ENCODE measurements at regions not wholly inside any gene's neighbourhood (a gene's known extent, or its start where the extent isn't known, plus 50 kb on each side); places are given as distances from the start of the nearest gene placed in this dataset.
"Not testable (repeated sequence)": the region's sequence is repeated elsewhere in the genome, so short reads cannot be mapped to it uniquely, and the experiment has no call there.

- ATAC-seq (no peak), DNase-seq (ENCODE audit: low spot score) (no peak)
- intact Hi-C loops (cut with DNase I) = no loop called here
Observed at GRCh38 chr2:58376592-58376991, 135.5 kb upstream of the FANCL start.

GRCh38 chr2:58369594-58369993, 128.5 kb upstream of the FANCL start:
- intact Hi-C loops (cut with DNase I) = no loop called here
- DNase-seq (ENCODE audit: low spot score) (no peak), ATAC-seq (no peak)

DNA sequence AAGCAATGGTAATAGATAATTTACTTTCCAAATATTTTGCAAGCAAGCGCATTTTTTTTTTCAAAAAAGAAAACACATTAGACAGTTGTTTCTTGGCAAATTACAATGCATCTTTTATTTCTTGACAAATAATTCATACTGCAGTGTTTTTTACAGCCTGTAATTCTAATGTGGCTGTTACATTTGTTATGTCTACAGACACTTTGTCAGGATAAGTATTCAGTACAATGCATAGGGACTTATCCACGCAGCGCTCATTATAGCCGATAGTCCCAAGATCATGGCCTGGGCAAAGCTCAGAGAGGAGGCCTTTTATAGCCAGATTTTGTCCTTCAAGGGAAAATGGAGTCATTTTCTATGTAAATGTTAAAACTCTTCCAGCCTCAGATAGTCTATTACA, 123.0 kb upstream of the FANCL start:
- DNase-seq (ENCODE audit: low spot score) = no peak
- intact Hi-C loops (cut with DNase I) = no loop called here

GRCh38 chr2:58358026-58358425, 116.9 kb upstream of the FANCL start:
- intact Hi-C loops (cut with DNase I) = no loop called here
- DNase-seq (ENCODE audit: low spot score) (no peak), ATAC-seq (no peak)

More for the DNA sequence above, 123.0 kb upstream of the FANCL start:
- ATAC-seq = no peak

- intact Hi-C loops (cut with DNase I) = no loop called here
- DNase-seq (ENCODE audit: low spot score) = no peak
- no peak for ATAC-seq
Observed at GRCh38 chr2:58357521-58357920, 116.4 kb upstream of the FANCL start.

DNA sequence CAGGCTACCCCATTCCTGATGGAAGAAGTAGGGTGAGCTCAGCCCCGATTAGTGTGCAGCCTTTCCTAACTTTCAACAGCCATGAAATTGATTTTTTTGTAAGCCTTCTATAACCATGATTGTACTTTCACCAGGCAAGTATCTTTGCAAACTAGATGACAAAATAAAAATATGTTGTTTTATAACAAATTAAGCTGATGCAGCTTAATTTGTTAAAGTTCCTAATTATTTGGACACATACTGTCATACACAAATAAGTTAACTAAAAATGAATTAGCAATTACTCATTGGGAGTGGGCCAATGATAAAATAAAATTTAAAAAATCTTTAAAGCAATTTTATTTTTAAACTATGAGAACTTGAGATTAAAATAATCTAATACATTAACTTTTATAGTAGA, 113.1 kb upstream of the FANCL start:
- no peak for ATAC-seq
- intact Hi-C loops (cut with DNase I) = no loop called here
- no peak for DNase-seq (ENCODE audit: low spot score)

DNA sequence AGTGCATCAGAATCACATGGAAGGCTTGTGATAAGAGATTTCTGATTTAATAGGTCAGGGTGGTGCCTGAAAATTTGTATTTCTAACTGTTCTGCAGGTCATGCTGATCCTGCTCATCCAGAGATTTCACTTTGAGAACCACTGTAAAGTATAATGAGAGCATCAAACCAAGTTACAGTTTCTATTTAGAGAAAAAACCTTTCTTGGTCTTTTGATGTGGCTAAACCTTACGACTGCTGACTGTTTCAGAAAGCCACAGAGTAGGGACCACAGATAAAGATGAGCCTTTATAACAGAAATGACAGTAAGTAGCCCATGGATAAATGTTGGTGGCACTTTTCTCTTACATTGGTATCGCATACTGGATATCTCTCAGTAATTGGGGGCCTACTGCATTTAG, 109.4 kb upstream of the FANCL start:
- intact Hi-C loops (cut with DNase I) = no loop called here
- no peak for ATAC-seq
- DNase-seq (ENCODE audit: low spot score) = no peak

DNA sequence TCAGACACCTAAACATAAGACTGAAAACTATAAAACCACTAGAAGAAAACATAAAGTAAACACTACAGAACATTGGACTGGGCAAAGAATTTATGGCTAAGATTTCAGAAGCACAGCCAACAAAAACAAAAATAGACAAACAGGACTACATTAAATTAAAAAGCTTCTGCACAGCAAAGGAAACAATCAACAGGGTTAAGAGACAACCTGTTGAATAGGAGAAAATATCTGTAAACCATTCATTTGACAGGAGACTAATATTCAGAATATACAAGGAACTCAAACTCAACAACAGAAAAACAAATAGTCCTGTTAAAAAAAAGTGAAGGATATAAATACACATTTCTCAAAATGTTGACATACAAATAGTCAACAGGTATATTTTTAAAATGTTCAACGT, 106.7 kb upstream of the FANCL start:
- intact Hi-C loops (cut with DNase I) = no loop called here

DNA sequence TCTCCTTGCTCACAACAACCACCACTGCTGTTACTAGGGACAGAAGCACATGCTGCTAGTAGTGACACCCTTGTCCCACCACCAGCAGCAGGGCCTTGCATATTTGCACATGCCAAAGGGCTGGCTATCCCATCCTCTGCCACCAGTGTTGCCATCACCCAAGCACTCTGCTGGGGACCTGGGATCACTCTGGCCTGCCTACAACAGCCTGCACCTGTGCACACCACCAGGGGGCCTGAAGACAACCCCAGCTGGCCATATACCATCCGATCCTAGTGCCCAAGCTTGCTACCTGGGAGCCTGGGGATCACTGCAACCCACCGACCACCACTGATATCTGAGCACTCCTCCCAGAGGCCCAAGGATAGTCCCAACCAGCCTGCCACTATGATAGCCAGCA, 99.9 kb upstream of the FANCL start:
- no peak for DNase-seq (ENCODE audit: low spot score)
- intact Hi-C loops (cut with DNase I) = no loop called here
- no peak for ATAC-seq

More for the DNA sequence above, 106.7 kb upstream of the FANCL start:
- DNase-seq (ENCODE audit: low spot score) = no peak
- ATAC-seq = no peak

DNA sequence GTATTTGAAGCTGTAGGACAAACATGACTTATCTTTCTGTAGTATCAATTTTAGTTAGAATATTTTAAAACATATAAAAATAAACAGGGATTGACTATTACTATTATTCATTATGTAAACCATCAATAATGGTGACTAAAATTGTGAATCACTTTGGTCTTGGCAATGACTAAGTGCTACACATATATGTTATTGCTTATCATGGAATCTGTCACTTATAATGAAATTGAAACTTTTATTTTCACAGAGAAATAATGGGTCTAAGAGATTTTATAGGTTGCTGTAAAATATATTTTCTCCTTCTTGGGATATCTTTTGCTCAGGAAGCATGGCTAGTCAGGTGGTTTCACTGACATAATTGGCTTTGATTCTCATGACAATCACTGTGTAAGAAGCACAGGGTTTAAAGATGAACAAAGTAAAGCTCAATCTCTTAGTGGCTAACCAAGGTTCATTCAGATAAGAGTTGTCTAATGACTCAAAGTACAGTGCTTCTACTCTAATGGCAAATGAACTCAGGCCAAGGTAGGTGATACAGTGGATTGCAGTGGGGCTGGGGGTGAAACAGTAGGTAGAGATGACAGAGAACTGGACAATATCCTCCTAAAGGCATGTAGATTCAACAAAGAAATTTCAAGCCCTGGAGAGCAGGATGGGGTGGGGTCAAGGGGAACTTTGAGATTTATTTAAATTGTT, 98.6 kb upstream of the FANCL start:
- intact Hi-C loops (cut with DNase I) = no loop called here
- ATAC-seq = no peak
- DNase-seq (ENCODE audit: low spot score) = no peak

- DNase-seq (ENCODE audit: low spot score) (no peak), ATAC-seq (no peak)
- intact Hi-C loops (cut with DNase I) = no loop called here
Observed at GRCh38 chr2:58336416-58336815, 95.3 kb upstream of the FANCL start.

DNA sequence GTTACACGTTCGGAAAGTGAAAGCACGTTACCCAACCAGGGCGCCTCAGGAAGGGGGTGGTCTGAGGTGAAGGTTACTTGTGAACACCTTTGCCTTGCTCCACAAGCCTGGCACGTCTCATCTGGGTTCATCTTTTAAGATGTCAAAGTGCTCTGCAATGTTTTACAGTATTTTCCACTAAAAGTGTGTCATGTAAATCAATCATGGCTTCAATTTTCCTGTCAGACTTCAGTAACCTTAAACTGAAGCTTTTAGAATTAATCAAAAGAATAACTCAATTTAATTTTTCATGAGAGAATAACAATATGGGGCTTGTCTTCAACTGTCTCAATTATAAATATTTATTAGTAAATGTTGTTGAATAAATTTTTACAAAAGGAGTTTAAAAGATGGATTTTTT, 93.3 kb upstream of the FANCL start:
- no peak for ATAC-seq
- DNase-seq (ENCODE audit: low spot score) = no peak
- intact Hi-C loops (cut with DNase I) = no loop called here

DNA sequence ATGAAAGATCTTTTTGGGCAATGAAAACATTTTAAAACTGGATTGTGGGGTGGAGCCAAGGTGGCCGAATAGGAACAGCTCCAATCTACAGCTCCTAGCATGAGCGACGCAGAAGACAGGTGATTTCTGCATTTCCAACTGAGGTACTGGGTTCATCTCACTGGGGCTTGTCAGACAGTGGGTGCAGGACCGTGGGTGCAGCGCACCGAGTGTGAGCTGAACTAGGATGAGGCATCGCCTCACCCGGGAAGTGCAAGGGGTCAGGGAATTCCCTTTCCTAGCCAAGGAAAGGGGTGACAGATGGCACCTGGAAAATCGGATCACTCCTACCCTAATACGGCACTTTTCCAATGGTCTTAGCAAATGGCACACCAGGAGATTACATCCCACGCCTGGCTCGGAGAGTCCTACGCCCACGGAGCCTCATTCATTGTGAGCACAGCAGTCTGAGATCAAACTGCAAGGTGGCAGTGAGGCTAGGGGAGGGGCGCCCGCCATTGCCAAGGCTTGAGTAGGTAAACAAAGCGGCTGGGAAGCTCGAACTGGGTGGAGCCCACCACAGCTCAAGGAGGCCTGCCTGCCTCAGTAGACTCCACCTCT, 84.3 kb upstream of the FANCL start:
- ATAC-seq; intact Hi-C loops (cut with DNase I); DNase-seq (ENCODE audit: low spot score): not testable (repeated sequence)

DNA sequence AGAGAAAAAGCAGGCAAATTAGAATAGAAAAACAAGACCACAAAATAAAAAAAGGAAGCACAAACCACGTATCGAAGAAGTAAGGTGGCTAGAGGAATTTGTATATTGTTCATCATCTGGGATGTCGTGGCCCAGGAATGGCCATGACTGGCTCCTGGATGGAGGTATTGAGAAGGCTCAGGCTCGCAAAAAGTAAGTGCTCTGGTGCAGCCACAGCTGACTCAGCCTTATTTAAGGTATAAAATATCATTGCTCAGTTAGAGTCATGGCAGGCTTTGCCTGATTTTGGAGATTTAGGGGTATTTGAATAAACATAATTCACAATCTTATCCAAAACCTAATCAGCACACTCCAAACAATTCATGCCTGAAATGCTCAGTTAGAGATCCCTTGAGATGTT, 78.4 kb upstream of the FANCL start:
- DNase-seq (ENCODE audit: low spot score) = no peak
- intact Hi-C loops (cut with DNase I) = no loop called here
- ATAC-seq = no peak

GRCh38 chr2:58318949-58319348, 77.8 kb upstream of the FANCL start:
- intact Hi-C loops (cut with DNase I); DNase-seq (ENCODE audit: low spot score); ATAC-seq: not testable (repeated sequence)

DNA sequence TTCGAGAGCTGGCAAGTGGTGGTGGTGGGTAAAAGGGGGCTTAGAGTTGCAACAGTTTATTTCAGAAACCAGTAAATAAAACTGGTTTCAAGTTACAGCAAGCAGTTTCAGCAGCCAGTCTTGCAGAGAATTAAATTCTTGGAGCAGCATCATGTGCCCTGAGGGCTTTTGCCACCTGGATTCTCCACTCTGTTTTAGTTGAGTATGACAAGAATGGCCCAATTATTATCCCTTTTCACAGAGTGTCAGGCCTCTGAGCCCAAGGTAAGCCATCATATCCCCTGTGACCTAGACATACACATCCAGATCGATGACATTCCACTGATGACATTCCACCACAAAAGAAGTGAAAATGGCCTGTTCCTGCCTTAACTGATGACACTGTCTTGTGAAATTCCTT, 72.8 kb upstream of the FANCL start:
- DNase-seq (ENCODE audit: low spot score) = no peak
- intact Hi-C loops (cut with DNase I) = no loop called here
- ATAC-seq = no peak

GRCh38 chr2:58308435-58308834, 67.3 kb upstream of the FANCL start:
- intact Hi-C loops (cut with DNase I) = no loop called here
- no peak for ATAC-seq
- no peak for DNase-seq (ENCODE audit: low spot score)

DNA sequence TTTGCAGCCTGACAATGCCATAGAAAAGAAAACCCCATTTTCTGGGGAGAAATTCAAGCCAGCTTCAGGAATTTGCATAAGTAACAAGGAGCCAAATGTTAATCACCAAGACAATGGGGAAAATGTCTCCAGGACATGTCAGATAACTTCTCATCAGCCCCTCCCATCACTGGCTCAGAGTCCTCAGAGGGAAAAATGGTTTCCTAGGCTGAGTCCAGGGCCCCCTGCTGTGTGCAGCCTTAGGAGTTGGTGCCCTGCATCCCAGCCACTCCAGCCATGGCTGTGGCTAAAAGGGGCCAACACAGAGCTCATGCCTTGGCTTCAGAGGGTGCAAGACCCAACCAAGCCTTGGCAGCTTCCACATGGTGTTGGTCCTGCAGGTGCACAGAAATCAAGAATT, 63.7 kb upstream of the FANCL start:
- DNase-seq (ENCODE audit: low spot score) = no peak
- no peak for ATAC-seq

GRCh38 chr2:58299123-58299522, 58.0 kb upstream of the FANCL start:
- no peak for DNase-seq (ENCODE audit: low spot score)
- no peak for ATAC-seq
- intact Hi-C loops (cut with DNase I) = no loop called here

More for the DNA sequence above, 63.7 kb upstream of the FANCL start:
- intact Hi-C loops (cut with DNase I) = no loop called here

DNA sequence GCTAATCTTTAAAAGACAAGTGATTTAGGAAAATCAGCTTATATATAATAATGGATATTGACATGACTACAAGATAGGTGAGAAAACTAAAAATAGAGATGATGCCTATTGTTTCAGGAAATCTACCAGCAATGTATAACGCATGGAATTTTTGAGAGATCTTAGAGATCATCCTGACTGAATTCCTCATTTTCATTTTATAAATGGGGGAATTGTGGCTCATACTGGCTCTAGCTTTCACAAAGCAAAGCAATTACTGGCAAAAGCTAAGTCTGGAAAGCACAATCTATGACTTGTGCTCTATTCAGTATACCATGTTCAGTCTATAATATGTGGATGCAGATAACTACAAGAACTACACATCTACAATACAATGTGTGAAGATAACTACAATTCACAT, 51.9 kb upstream of the FANCL start:
- no peak for DNase-seq (ENCODE audit: low spot score)
- ATAC-seq = no peak
- intact Hi-C loops (cut with DNase I) = no loop called here

All from sciatic nerve (tissue), 2 donors.